Neural cell (in vitro differentiated cells): ENCODE measurements at regions not wholly inside any gene's neighbourhood (a gene's known extent, or its start where the extent isn't known, plus 50 kb on each side); places are given as distances from the start of the nearest gene placed in this dataset.
A peak's percentile ranks its signal among the peaks of the same experiment; 100 is the strongest.

Experiments
- H2AFZ ChIP-seq: fragments of 200-600, 300-800 bp; sonication (generic), shearing (Covaris generic); 2 replicates; pipeline ENCODE4 v1.6.0; 2014; ENCODE audit warnings: low read depth, mild to moderate bottlenecking, antibody characterized with exemption, low read length, moderate library complexity
- H3F3A ChIP-seq: fragments of 200-600 bp; shearing (Covaris generic); 2 replicates; pipeline ENCODE4 v1.6.1; 2016; ENCODE audit warnings: mild to moderate bottlenecking, moderate library complexity, mixed read lengths, antibody characterized with exemption, low read length; ENCODE audit not compliant: insufficient read depth, poor library complexity, severe bottlenecking
- H3K27ac ChIP-seq: fragments of 200-600, 300-800 bp; sonication (generic), shearing (Covaris generic); 2 replicates; pipeline ENCODE4 v1.5.1; 2014; ENCODE audit warnings: mild to moderate bottlenecking, low read length, moderate library complexity
- H3K27me3 ChIP-seq: fragments of 300-800, 200-600 bp; sonication (generic), shearing (Covaris generic); 2 replicates; pipeline ENCODE4 v1.6.0; 2014; ENCODE audit warnings: mild to moderate bottlenecking, low read depth, low read length, moderate library complexity; ENCODE audit not compliant: insufficient read depth
- H3K36me3 ChIP-seq: fragments of 300-800, 200-600 bp; sonication (generic), shearing (Covaris generic); 2 replicates; pipeline ENCODE4 v1.5.1; 2014; ENCODE audit warnings: mild to moderate bottlenecking, antibody characterized with exemption, low read length, moderate library complexity; ENCODE audit not compliant: insufficient read depth
- H3K4me2 ChIP-seq: fragments of 300-800, 200-600 bp; sonication (generic), shearing (Covaris generic); 2 replicates; pipeline ENCODE4 v1.6.0; 2014; ENCODE audit warnings: mild to moderate bottlenecking, low read length
- H3K4me3 ChIP-seq: fragments of 300-800, 200-600 bp; sonication (generic), shearing (Covaris generic); 2 replicates; pipeline ENCODE4 v1.5.1; 2014; ENCODE audit warnings: mild to moderate bottlenecking, low read length, moderate library complexity
- H3K79me2 ChIP-seq: fragments of 200-600 bp; shearing (Covaris generic); replicated peaks from 2 replicates; pipeline ENCODE4 v1.6.0; 2014; ENCODE audit warnings: mild to moderate bottlenecking, low read length, moderate library complexity; ENCODE audit not compliant: insufficient read depth
- H3K9ac ChIP-seq: fragments of 300-800, 200-600 bp; sonication (generic), shearing (Covaris generic); 2 replicates; pipeline ENCODE4 v1.6.1; 2016; ENCODE audit warnings: mild to moderate bottlenecking, low read length, mixed read lengths
- H3K9me2 ChIP-seq: fragments of 200-600 bp; shearing (Covaris generic); 2 replicates; pipeline ENCODE4 v1.6.1; 2016; ENCODE audit warnings: mild to moderate bottlenecking, low read length, mixed read lengths; ENCODE audit not compliant: insufficient read depth
- H3K9me3 ChIP-seq: fragments of 200-600, 300-800 bp; sonication (generic), shearing (Covaris generic); 2 replicates; pipeline ENCODE4 v1.6.1; 2016; ENCODE audit warnings: mild to moderate bottlenecking, mixed run types, low read length, moderate library complexity, mixed read lengths
- H4K20me1 ChIP-seq: fragments of 200-600 bp; shearing (Covaris generic); 2 replicates; pipeline ENCODE4 v1.6.1; 2016; ENCODE audit warnings: mild to moderate bottlenecking, mixed run types; ENCODE audit not compliant: insufficient read depth
- CTCF ChIP-seq: fragments of 450-650 bp; IDR thresholded peaks from 2 replicates; pipeline ENCODE4 v1.5.1; 2014; ENCODE audit warnings: antibody characterized with exemption, mild to moderate bottlenecking, moderate library complexity; ENCODE audit not compliant: poor library complexity, severe bottlenecking
- EP300 ChIP-seq: fragments of 450-650 bp; conservative IDR thresholded peaks from 2 replicates; pipeline ENCODE4 v1.6.1; 2014; ENCODE audit warnings: antibody characterized with exemption, mild to moderate bottlenecking, moderate library complexity; ENCODE audit not compliant: poor library complexity, severe bottlenecking
- EZH2 ChIP-seq: fragments of 200-600, 300-800 bp; shearing (Covaris generic), sonication (generic); IDR thresholded peaks from 2 replicates; pipeline ENCODE4 v1.6.1; 2014; ENCODE audit warnings: antibody characterized with exemption, low read length, borderline replicate concordance, mild to moderate bottlenecking; ENCODE audit not compliant: insufficient read depth, poor library complexity, severe bottlenecking
- MXI1 ChIP-seq: fragments of 450-650 bp; conservative IDR thresholded peaks from 2 replicates; pipeline ENCODE4 v1.6.1; 2014; ENCODE audit warnings: antibody characterized with exemption, mild to moderate bottlenecking; ENCODE audit not compliant: poor library complexity, severe bottlenecking
- POLR2AphosphoS5 ChIP-seq: IDR thresholded peaks from 2 replicates; pipeline ENCODE4 v1.6.1; 2012
- RAD21 ChIP-seq: fragments of 450-650 bp; conservative IDR thresholded peaks from 2 replicates; pipeline ENCODE4 v1.6.1; 2014; ENCODE audit warnings: antibody characterized with exemption, mild to moderate bottlenecking, moderate library complexity
- REST ChIP-seq: IDR thresholded peaks from 2 replicates; pipeline ENCODE4 v1.6.1; 2012; ENCODE audit warnings: borderline replicate concordance
- SMC3 ChIP-seq: fragments of 450-650 bp; conservative IDR thresholded peaks from 2 replicates; pipeline ENCODE4 v1.6.1; 2014; ENCODE audit warnings: antibody characterized with exemption, mild to moderate bottlenecking, moderate library complexity; ENCODE audit not compliant: poor library complexity
- TAF1 ChIP-seq: IDR thresholded peaks from 2 replicates; pipeline ENCODE4 v1.6.1; 2012; ENCODE audit warnings: low read depth

GRCh38 chr22:27222178-27222577 lies 564.8 kb downstream of the MIAT start:
- no peak overlapping the region for H3K4me3 ChIP-seq
- no peaks in the 10 kb centered on the region for H3K9me2 ChIP-seq
- H3K4me2 ChIP-seq = no peak overlapping the region
- no peak overlapping the region for H2AFZ ChIP-seq
- H3K9ac ChIP-seq = no peak overlapping the region
- H3K79me2 ChIP-seq = no peaks in the 10 kb centered on the region
- no peaks in the 10 kb centered on the region for H3K36me3 ChIP-seq
- TF ChIP-seq RAD21 (no peak), MXI1 (no peak), EZH2 (no peak), EP300 (no peak), REST (no peak), SMC3 (no peak), CTCF (no peak), TAF1 (no peak), POLR2AphosphoS5 (no peak)
- no peaks in the 10 kb centered on the region for H3F3A ChIP-seq
- no peaks in the 10 kb centered on the region for H3K27me3 ChIP-seq
- no peaks in the 10 kb centered on the region for H3K9me3 ChIP-seq
- no peak overlapping the region for H3K27ac ChIP-seq
- no peaks in the 10 kb centered on the region for H4K20me1 ChIP-seq

GRCh38 chr22:27223317-27224177 lies 566.2 kb downstream of the MIAT start:
- TF ChIP-seq EZH2 (no peak), POLR2AphosphoS5 (peak; percentile 34), REST (no peak), CTCF (no peak)
- no peaks in the 10 kb centered on the region for H3K27me3 ChIP-seq
- no peak overlapping the region for H3K4me2 ChIP-seq
- no peaks in the 10 kb centered on the region for H3K36me3 ChIP-seq
- H3K79me2 ChIP-seq = no peaks in the 10 kb centered on the region
- H4K20me1 ChIP-seq = no peaks in the 10 kb centered on the region
- H3F3A ChIP-seq = no peaks in the 10 kb centered on the region
- H3K9ac ChIP-seq = no peak overlapping the region
- no peak overlapping the region for H2AFZ ChIP-seq
- no peaks in the 10 kb centered on the region for H3K9me2 ChIP-seq
- no peak overlapping the region for H3K4me3 ChIP-seq
- peak overlapping the region; percentile 40 for H3K27ac ChIP-seq
- H3K9me3 ChIP-seq = no peaks in the 10 kb centered on the region
